GM13976 (cell line): ENCODE measurements at regions not wholly inside any gene's neighbourhood (a gene's known extent, or its start where the extent isn't known, plus 50 kb on each side); places are given as distances from the start of the nearest gene placed in this dataset.

Experiments
- DNase-seq: peaks from one replicate; pipeline ENCODE4 v3.0.0; 2012; ENCODE audit warnings: low spot score
- CTCF ChIP-seq: IDR thresholded peaks from 2 replicates; pipeline ENCODE4 v1.5.1; 2012; ENCODE audit warnings: borderline replicate concordance, mild to moderate bottlenecking; ENCODE audit not compliant: insufficient read depth; ENCODE audit errors: extremely low read depth, missing control alignments, control extremely low read depth
- in situ Hi-C: fragments of 300-500 bp; cut with MboI; formaldehyde crosslinking; loops from one replicate; pipeline ENCODE4 v1.12.0; 2022; ENCODE audit warnings: low sequenced_read_pairs, mixed read lengths, inconsistent platforms; ENCODE audit not compliant: unreplicated experiment

GRCh38 chr5:26024774-26025173, 1013.6 kb downstream of the CDH9 start:
- no peak for TF ChIP-seq CTCF
- DNase-seq = no peak
- in situ Hi-C loops = no loop called here

- DNase-seq = no peak
- no peak for TF ChIP-seq CTCF
- in situ Hi-C loops = no loop called here
Observed at GRCh38 chr5:26023361-26023760, 1015.0 kb downstream of the CDH9 start.

GRCh38 chr5:26014206-26014605, 1024.2 kb downstream of the CDH9 start:
- DNase-seq = no peak
- in situ Hi-C loops = no loop called here

GRCh38 chr5:26012078-26012477, 1026.3 kb downstream of the CDH9 start:
- TF ChIP-seq CTCF = no peak
- in situ Hi-C loops = no loop called here
- DNase-seq = no peak

More at GRCh38 chr5:26014206-26014605, 1024.2 kb downstream of the CDH9 start:
- no peak for TF ChIP-seq CTCF

- no peak for TF ChIP-seq CTCF
- DNase-seq = no peak
- in situ Hi-C loops = no loop called here
Observed at GRCh38 chr5:26009742-26010141, 1028.6 kb downstream of the CDH9 start.

- no peak for DNase-seq
- in situ Hi-C loops = no loop called here
- no peak for TF ChIP-seq CTCF
Observed at GRCh38 chr5:26003966-26004365, 1034.4 kb downstream of the CDH9 start.

- TF ChIP-seq CTCF = no peak
- no peak for DNase-seq
- in situ Hi-C loops = no loop called here
Observed at GRCh38 chr5:25995209-25995608, 1043.2 kb downstream of the CDH9 start.
